ENCODE measurements at regions not wholly inside any gene's neighbourhood (a gene's known extent, or its start where the extent isn't known, plus 50 kb on each side); places are given as distances from the start of the nearest gene placed in this dataset.
A peak's percentile ranks its signal among the peaks of the same experiment; 100 is the strongest.

DNA sequence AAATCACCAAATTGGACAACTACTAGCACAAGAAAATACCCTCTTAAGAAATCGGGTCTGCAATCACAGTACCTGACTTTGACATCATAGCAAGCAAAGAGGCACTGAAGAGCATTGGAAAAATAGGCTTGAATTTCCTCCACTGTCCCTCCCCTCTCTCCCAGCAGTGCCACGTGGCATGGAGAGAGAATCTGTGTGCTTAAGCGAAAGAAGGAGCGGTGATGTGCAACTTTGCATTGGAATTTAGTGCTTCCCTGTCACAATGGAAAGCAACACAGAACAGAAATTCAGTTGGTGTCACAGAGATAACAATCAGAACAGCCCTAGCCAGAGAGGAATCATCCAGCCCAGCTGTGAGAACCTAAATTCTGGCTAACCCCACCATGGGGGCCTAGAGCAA lies 207.5 kb upstream of the SLITRK3 start:
- no peak overlapping the region for H3K4me3 ChIP-seq (ENCODE audit: low read depth, low read length)
- H3K4me1 ChIP-seq (ENCODE audit: control insufficient read depth, insufficient read depth, low read length) = no peaks in the 10 kb centered on the region
- H3K27ac ChIP-seq (ENCODE audit: low read depth, low read length) = no peak overlapping the region
- H3K27me3 ChIP-seq (ENCODE audit: control insufficient read depth, insufficient read depth, low read length) = no peaks in the 10 kb centered on the region
- no peaks in the 10 kb centered on the region for H3K9me3 ChIP-seq (ENCODE audit: control insufficient read depth, insufficient read depth, low read depth, low read length)
- H3K9ac ChIP-seq (ENCODE audit: low read length) = no peak overlapping the region
- H3K36me3 ChIP-seq (ENCODE audit: control insufficient read depth, insufficient read depth, low read length) = no peaks in the 10 kb centered on the region

DNA sequence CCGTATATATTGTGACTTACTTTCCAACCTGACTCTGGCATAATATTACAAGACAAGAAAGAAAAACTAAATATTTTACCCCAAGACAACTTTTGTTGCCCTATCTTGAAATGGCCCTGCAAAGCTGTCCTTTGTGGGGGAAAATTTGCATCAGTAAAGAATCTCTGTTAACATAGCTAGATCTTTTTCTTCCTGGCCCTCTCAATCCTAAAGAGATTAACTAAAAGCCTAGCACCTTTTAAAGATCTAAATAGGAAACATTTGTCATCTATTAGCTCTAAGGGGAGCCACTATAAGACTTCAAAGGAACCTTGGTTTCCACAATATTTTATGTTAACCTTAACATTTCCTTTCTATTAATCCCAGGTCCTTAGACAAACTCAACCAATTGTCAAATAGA lies 199.0 kb upstream of the SLITRK3 start:
- Histone ChIP-seq H3K9ac (ENCODE audit: low read length) (no peak overlapping the region), H3K4me1 (ENCODE audit: control insufficient read depth, insufficient read depth, low read length) (peaks cover 9% of the 10 kb centered on the region; the same call in 1 of the 2 replicates), H3K27ac (ENCODE audit: low read depth, low read length) (0 out of 2 replicates have a peak overlapping the region, but pooled peaks have one; percentile 13), H3K27me3 (ENCODE audit: control insufficient read depth, insufficient read depth, low read length) (no peaks in the 10 kb centered on the region), H3K4me3 (ENCODE audit: low read depth, low read length) (no peak overlapping the region), H3K9me3 (ENCODE audit: control insufficient read depth, insufficient read depth, low read depth, low read length) (no peaks in the 10 kb centered on the region), H3K36me3 (ENCODE audit: control insufficient read depth, insufficient read depth, low read length) (no peaks in the 10 kb centered on the region)

DNA sequence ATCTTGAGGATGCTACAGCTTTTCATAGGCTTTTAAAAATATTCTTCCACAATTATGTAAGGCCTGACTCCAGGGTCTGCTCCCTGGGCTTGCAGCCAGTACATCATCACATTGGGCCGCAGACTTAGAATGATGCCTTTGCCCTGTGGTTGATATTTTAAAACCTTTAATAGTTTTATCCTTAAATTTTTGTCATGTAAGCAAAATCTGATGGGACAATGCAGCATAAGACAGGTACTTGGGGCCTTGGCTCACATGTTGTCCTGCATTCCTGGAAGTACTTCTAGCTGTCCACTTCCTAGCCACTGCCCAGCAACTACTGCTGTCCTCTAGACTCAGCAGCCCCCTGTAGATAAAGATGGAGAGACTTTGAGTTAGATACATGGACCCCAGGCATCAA lies 197.3 kb upstream of the SLITRK3 start:
- Histone ChIP-seq H3K4me1 (ENCODE audit: control insufficient read depth, insufficient read depth, low read length) (peaks cover 9% of the 10 kb centered on the region; the same call in 1 of the 2 replicates), H3K9ac (ENCODE audit: low read length) (no peak overlapping the region), H3K9me3 (ENCODE audit: control insufficient read depth, insufficient read depth, low read depth, low read length) (peaks cover 3% of the 10 kb centered on the region; the same call in 1 of the 2 replicates), H3K27ac (ENCODE audit: low read depth, low read length) (no peak overlapping the region), H3K36me3 (ENCODE audit: control insufficient read depth, insufficient read depth, low read length) (no peaks in the 10 kb centered on the region), H3K27me3 (ENCODE audit: control insufficient read depth, insufficient read depth, low read length) (no peaks in the 10 kb centered on the region), H3K4me3 (ENCODE audit: low read depth, low read length) (no peak overlapping the region)

DNA sequence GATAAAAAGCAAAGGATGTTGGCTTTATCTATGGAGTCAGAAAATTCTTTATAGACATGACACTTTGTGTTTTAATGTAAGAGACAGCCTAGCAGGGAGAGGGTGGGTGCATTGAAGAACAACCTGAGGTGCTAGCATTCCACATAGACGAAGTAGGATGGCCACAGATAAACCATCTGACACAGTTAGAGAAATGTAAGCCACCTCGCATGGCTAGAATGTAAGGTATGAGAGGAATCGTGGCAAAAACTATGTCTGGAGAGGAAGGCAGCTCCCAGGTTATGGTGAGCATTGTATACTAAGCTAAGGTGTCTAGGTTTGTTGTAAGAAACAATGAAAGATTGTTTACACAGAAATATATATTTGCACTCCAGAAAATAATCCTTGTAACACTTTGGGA lies 194.0 kb upstream of the SLITRK3 start:
- peaks cover 7% of the 10 kb centered on the region; the same call in 1 of the 2 replicates for H3K9me3 ChIP-seq (ENCODE audit: control insufficient read depth, insufficient read depth, low read depth, low read length)
- H3K4me1 ChIP-seq (ENCODE audit: control insufficient read depth, insufficient read depth, low read length) = no peaks in the 10 kb centered on the region
- H3K36me3 ChIP-seq (ENCODE audit: control insufficient read depth, insufficient read depth, low read length) = no peaks in the 10 kb centered on the region
- no peak overlapping the region for H3K4me3 ChIP-seq (ENCODE audit: low read depth, low read length)
- no peaks in the 10 kb centered on the region for H3K27me3 ChIP-seq (ENCODE audit: control insufficient read depth, insufficient read depth, low read length)
- H3K9ac ChIP-seq (ENCODE audit: low read length) = no peak overlapping the region
- H3K27ac ChIP-seq (ENCODE audit: low read depth, low read length) = no peak overlapping the region

DNA sequence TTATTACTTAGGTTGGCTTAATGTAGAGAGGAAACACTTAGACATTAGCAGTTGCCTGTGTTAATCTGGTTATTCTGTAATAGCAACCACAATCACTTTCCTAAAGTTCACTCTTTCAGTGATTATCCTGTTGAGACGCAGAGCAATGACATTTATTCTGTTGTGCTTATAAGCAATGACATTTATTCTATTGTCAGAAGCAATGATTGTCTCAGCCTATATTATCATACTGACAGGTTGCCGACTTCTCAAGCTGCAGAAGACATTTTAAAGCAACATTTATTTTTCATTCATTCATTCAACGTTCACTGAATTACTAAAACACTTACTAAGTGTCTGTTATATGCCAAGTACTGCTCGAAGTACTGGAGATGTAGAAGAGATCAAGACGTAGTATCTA lies 193.5 kb upstream of the SLITRK3 start:
- Histone ChIP-seq H3K9ac (ENCODE audit: low read length) (no peak overlapping the region), H3K27me3 (ENCODE audit: control insufficient read depth, insufficient read depth, low read length) (no peaks in the 10 kb centered on the region), H3K9me3 (ENCODE audit: control insufficient read depth, insufficient read depth, low read depth, low read length) (peaks cover 7% of the 10 kb centered on the region; the same call in 1 of the 2 replicates), H3K36me3 (ENCODE audit: control insufficient read depth, insufficient read depth, low read length) (no peaks in the 10 kb centered on the region), H3K4me1 (ENCODE audit: control insufficient read depth, insufficient read depth, low read length) (no peaks in the 10 kb centered on the region), H3K4me3 (ENCODE audit: low read depth, low read length) (no peak overlapping the region), H3K27ac (ENCODE audit: low read depth, low read length) (no peak overlapping the region)

DNA sequence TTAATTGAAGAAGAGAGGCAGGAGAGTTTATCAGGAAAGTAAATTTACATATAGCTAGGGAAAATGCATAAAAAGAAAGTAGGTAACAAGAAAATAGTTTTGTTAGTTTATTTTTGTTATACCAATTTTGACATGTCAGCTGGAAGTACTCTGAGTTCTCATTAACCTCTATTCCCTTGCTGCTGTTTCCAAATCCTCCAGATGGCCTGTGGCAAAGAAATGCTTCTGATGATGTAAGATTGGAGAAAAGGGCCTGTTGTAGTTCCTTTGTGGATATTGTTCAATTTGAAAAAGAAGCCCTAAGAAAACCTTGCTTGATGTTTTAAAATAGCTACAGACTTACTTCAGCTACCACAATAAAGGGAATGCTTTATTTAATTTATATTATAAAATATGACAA lies 192.9 kb upstream of the SLITRK3 start:
- H3K4me1 ChIP-seq (ENCODE audit: control insufficient read depth, insufficient read depth, low read length) = no peaks in the 10 kb centered on the region
- no peak overlapping the region for H3K9ac ChIP-seq (ENCODE audit: low read length)
- H3K27me3 ChIP-seq (ENCODE audit: control insufficient read depth, insufficient read depth, low read length) = no peaks in the 10 kb centered on the region
- no peak overlapping the region for H3K4me3 ChIP-seq (ENCODE audit: low read depth, low read length)
- H3K27ac ChIP-seq (ENCODE audit: low read depth, low read length) = no peak overlapping the region
- H3K36me3 ChIP-seq (ENCODE audit: control insufficient read depth, insufficient read depth, low read length) = no peaks in the 10 kb centered on the region
- H3K9me3 ChIP-seq (ENCODE audit: control insufficient read depth, insufficient read depth, low read depth, low read length) = peaks cover 7% of the 10 kb centered on the region; the same call in 1 of the 2 replicates

DNA sequence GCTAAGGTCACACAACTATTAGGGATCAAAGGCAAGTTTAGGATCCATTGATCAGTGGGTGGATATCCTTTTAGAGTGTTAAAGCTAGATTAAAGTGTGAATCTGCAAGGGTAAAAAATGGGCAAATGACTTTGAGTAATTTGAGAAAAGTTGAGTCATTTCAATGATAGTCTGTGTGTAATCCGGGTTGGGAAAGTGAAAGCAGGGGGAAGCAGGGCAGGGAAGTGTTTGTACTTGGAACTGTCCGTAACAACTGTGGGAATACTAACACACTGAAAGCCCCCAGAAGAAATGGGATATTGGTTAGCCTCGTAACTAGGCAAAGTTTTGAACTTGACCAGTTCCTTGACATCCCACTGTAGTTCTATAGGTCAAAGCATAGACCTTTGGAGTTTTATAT lies 187.2 kb upstream of the SLITRK3 start:
- H3K4me3 ChIP-seq (ENCODE audit: low read depth, low read length) = no peak overlapping the region
- H3K36me3 ChIP-seq (ENCODE audit: control insufficient read depth, insufficient read depth, low read length) = no peaks in the 10 kb centered on the region
- no peak overlapping the region for H3K9ac ChIP-seq (ENCODE audit: low read length)
- H3K27ac ChIP-seq (ENCODE audit: low read depth, low read length) = no peak overlapping the region
- no peaks in the 10 kb centered on the region for H3K27me3 ChIP-seq (ENCODE audit: control insufficient read depth, insufficient read depth, low read length)
- peaks cover 3% of the 10 kb centered on the region; the same call in 1 of the 2 replicates for H3K9me3 ChIP-seq (ENCODE audit: control insufficient read depth, insufficient read depth, low read depth, low read length)
- H3K4me1 ChIP-seq (ENCODE audit: control insufficient read depth, insufficient read depth, low read length) = no peaks in the 10 kb centered on the region

DNA sequence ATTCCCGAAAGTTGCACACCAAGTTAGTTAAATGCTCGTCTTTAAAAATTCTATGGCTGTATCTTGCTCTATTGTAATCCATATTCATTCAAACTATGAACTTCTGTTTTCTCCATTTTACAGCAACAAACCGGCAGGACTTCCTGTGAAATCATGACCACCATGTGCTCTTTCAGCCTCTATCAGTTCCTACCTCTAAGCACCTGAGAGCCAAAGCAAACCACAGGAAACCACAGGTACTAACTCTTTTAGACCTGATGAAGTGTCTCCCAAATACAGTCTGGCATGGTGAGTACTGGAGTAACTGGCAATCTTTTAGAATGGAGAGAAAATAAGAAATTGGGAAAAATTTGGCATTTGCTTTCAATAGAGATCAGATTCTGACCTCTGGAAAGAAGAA lies 186.5 kb upstream of the SLITRK3 start:
- no peaks in the 10 kb centered on the region for H3K4me1 ChIP-seq (ENCODE audit: control insufficient read depth, insufficient read depth, low read length)
- no peak overlapping the region for H3K27ac ChIP-seq (ENCODE audit: low read depth, low read length)
- no peak overlapping the region for H3K4me3 ChIP-seq (ENCODE audit: low read depth, low read length)
- no peaks in the 10 kb centered on the region for H3K27me3 ChIP-seq (ENCODE audit: control insufficient read depth, insufficient read depth, low read length)
- H3K9me3 ChIP-seq (ENCODE audit: control insufficient read depth, insufficient read depth, low read depth, low read length) = no peaks in the 10 kb centered on the region
- no peak overlapping the region for H3K9ac ChIP-seq (ENCODE audit: low read length)
- H3K36me3 ChIP-seq (ENCODE audit: control insufficient read depth, insufficient read depth, low read length) = no peaks in the 10 kb centered on the region

DNA sequence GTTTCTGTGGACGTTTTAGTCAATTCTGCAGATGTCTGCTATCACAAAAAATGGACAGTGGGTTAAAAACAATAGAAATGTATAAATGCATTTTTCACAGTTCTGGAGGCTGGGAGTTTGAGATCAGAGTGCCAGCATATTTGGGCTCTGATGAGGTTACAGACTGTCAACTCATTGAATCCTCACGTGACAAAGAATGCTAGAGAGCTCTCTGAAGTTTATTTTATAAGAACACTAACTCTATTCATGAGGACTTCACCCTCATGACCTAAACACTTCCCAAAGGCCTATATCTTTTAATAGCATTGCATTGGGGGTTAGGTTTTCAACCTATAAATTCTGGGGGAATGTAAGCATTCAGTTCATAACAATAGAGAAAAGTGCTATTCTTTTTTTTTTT lies 182.6 kb upstream of the SLITRK3 start:
- Histone ChIP-seq H3K4me3 (ENCODE audit: low read depth, low read length) (no peak overlapping the region), H3K9me3 (ENCODE audit: control insufficient read depth, insufficient read depth, low read depth, low read length) (no peaks in the 10 kb centered on the region), H3K27ac (ENCODE audit: low read depth, low read length) (no peak overlapping the region), H3K36me3 (ENCODE audit: control insufficient read depth, insufficient read depth, low read length) (no peaks in the 10 kb centered on the region), H3K27me3 (ENCODE audit: control insufficient read depth, insufficient read depth, low read length) (no peaks in the 10 kb centered on the region), H3K9ac (ENCODE audit: low read length) (no peak overlapping the region), H3K4me1 (ENCODE audit: control insufficient read depth, insufficient read depth, low read length) (no peaks in the 10 kb centered on the region)

DNA sequence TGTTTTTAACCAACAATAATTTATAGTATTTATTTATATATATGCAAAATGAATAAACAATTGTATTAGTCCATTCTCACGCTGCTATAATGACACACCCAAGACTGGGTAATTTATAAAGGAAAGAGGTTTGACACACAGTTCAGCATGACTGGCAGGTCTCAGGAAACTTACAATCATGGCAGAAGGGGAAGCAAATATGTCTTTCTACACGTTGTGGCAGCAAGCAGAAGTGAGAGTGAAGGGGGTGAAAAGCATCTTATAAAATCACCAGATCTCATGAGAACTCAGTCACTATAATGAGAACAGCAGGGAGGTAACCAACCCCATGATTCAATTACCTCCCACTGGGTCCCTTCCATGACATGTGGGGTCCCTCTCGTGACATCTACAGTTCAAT lies 162.8 kb upstream of the SLITRK3 start:
- Histone ChIP-seq H3K27ac (ENCODE audit: low read depth, low read length) (no peak overlapping the region), H3K36me3 (ENCODE audit: control insufficient read depth, insufficient read depth, low read length) (no peaks in the 10 kb centered on the region), H3K9me3 (ENCODE audit: control insufficient read depth, insufficient read depth, low read depth, low read length) (no peaks in the 10 kb centered on the region), H3K27me3 (ENCODE audit: control insufficient read depth, insufficient read depth, low read length) (no peaks in the 10 kb centered on the region), H3K9ac (ENCODE audit: low read length) (no peak overlapping the region), H3K4me1 (ENCODE audit: control insufficient read depth, insufficient read depth, low read length) (no peaks in the 10 kb centered on the region), H3K4me3 (ENCODE audit: low read depth, low read length) (no peak overlapping the region)

DNA sequence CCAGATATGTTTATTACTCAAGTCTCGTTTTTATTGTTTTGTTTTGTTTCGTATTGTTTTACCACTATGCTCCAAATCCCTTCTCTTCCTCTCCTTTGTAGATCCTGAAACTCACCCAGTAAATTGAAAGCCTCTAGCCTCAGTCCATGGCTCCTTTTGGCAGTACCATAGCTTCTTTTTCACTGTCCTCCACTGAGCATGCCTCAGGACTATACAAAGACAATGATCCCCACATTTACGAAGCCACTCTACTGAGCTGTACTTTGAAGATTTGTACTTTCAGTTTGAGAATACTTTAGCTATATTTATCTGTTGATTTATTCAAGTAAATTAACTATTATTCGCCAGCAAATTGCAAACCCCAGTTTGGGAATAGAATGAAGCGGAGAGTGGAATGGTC lies 159.1 kb upstream of the SLITRK3 start:
- H3K9me3 ChIP-seq (ENCODE audit: control insufficient read depth, insufficient read depth, low read depth, low read length) = no peaks in the 10 kb centered on the region
- H3K4me3 ChIP-seq (ENCODE audit: low read depth, low read length) = no peak overlapping the region
- H3K27ac ChIP-seq (ENCODE audit: low read depth, low read length) = no peak overlapping the region

DNA sequence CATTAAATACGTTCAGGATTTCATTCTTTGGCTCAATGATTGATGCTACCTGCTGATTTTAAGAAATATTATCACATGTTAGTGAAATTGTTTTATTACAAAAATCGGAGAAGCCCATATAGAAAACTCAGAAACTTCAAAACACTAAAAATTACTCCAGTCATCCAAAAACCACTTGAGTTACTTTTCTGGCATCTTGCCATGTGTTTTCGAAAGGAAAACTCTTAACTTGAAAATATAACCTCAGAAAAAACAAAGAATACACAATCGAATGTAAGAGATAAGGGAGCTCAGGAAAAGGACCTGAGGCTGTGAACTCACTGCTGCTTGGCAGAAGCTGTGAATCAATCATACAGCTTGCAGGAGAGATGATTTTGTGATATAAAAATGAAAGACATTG lies 151.3 kb upstream of the SLITRK3 start:
- Histone ChIP-seq H3K27ac (ENCODE audit: low read depth, low read length) (no peak overlapping the region), H3K9me3 (ENCODE audit: control insufficient read depth, insufficient read depth, low read depth, low read length) (no peaks in the 10 kb centered on the region), H3K36me3 (ENCODE audit: control insufficient read depth, insufficient read depth, low read length) (no peaks in the 10 kb centered on the region), H3K4me3 (ENCODE audit: low read depth, low read length) (no peak overlapping the region), H3K4me1 (ENCODE audit: control insufficient read depth, insufficient read depth, low read length) (peaks cover 3% of the 10 kb centered on the region; the same call in 1 of the 2 replicates), H3K9ac (ENCODE audit: low read length) (no peak overlapping the region), H3K27me3 (ENCODE audit: control insufficient read depth, insufficient read depth, low read length) (no peaks in the 10 kb centered on the region)

More for the DNA sequence above, 159.1 kb upstream of the SLITRK3 start:
- H3K9ac ChIP-seq (ENCODE audit: low read length) = no peak overlapping the region
- H3K27me3 ChIP-seq (ENCODE audit: control insufficient read depth, insufficient read depth, low read length) = no peaks in the 10 kb centered on the region
- H3K4me1 ChIP-seq (ENCODE audit: control insufficient read depth, insufficient read depth, low read length) = no peaks in the 10 kb centered on the region
- H3K36me3 ChIP-seq (ENCODE audit: control insufficient read depth, insufficient read depth, low read length) = no peaks in the 10 kb centered on the region

All from HUES6 (cell line).